ENCODE measurements at regions not wholly inside any gene's neighbourhood (a gene's known extent, or its start where the extent isn't known, plus 50 kb on each side); places are given as distances from the start of the nearest gene placed in this dataset.
A peak's percentile ranks its signal among the peaks of the same experiment; 100 is the strongest.

DNA sequence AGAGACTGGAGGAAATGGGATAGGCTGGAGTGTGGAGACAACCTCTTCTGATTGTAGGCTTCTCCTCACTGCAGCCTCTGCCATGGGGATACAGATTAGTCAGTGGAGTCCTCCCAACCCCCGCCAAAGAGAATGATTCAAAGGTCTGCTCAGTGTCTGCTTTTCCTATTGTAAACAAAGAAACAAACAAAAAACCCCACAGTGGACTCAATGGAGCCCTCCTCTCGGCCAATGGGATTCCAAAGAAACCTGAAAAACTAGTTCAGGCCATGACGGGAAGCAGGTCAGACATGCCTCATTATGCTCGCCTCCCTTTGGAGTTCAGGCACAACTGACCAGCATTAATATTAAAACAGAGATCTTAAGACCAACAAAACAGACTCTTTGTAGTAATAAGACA lies 85.8 kb downstream of the SEC61B start:
- no peak for DNase-seq

DNA sequence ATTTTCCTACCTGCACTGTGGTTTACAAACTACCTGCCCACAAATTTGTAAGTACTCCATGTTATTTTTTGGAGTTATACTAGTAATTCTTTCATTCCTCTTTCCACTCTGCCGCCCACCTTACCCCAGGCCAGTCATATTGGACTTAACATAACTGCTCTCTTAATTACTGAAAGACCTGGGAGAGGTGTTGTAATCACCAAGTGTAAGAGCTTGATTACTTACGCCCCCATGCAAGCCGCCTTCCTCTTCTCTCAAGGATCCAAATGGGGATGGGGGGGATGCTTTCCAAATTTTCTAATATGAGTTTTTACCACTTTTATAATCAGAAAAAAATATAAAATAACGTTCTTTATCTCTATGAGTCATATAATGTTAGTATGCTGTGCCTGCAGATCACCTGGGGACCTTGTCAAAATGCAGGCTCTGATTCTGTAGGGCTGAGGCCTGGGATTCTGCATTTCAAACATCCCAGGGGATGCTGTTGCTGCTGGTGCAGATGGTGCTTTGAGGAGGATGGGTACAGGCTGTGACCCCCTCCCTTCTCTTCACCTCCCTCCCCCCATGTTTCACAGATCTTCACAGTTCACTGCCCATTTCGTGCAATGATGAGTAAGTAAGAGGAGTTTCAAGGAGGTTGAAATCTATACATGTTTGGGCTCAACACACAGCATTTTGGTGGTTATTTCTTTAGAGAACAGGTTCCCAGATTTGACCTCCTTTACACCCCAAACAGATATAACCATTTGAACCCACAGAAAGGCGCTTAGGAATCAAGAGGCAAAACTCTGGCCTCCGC lies 87.3 kb downstream of the SEC61B start:
- Histone ChIP-seq H3K4me1 (no peaks in the 10 kb centered on the region), H3K9me3 (replicated peaks) (no peaks in the 10 kb centered on the region), H3K27ac (no peak overlapping the region), H3K4me3 (no peak overlapping the region), H3K36me3 (no peaks in the 10 kb centered on the region), H3K27me3 (no peaks in the 10 kb centered on the region)
- no peak for DNase-seq

More for the DNA sequence above, 85.8 kb downstream of the SEC61B start:
- no peaks in the 10 kb centered on the region for H3K27me3 ChIP-seq
- H3K36me3 ChIP-seq: no peaks in the 10 kb centered on the region
- no peak overlapping the region for H3K27ac ChIP-seq
- H3K9me3 ChIP-seq (replicated peaks): no peaks in the 10 kb centered on the region
- no peak overlapping the region for H3K4me3 ChIP-seq
- no peaks in the 10 kb centered on the region for H3K4me1 ChIP-seq

DNA sequence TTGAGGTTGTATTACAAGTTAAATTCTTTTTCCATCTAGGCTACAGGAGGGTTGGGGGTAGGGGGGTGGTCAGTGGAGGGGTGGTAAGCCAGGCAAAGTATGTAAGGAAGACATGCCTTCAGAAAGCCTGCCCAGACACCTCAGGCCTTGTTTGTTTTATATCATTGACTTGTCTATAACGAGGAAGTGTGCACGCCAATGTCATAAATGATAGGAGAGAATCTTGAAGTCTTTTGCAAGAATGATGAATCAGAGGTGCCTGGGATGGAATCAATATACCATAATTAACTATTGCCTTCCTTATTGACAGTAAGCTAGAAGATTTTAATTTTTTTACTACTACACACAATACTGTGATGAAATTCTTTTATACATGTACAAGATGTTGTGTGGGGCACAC lies 90.7 kb downstream of the SEC61B start:
- Histone ChIP-seq H3K36me3 (no peaks in the 10 kb centered on the region), H3K27ac (no peak overlapping the region), H3K4me1 (no peaks in the 10 kb centered on the region), H3K9me3 (replicated peaks) (no peaks in the 10 kb centered on the region), H3K4me3 (no peak overlapping the region), H3K27me3 (peaks cover 4% of the 10 kb centered on the region; the same call in 1 of the 2 replicates)
- no peak for DNase-seq

DNA sequence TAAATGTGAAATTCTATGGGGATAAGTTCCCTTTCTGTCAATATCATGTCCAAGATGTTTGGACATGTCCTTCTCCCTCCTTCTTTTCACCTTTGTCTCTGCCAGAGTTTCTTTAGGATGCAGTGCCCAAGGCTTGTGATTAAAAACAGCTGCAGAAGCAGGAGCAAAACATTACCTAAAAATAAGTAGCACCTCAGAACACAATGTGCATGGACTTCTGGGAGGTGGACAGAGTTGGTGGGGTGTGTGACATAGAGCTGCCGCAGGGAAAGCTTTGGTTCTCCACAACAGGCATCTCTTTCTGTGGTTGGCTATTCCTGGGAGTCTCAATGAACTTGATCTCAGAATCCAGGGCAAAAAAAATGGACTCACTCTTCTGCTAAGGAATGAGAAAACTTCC lies 97.0 kb downstream of the SEC61B start:
- Histone ChIP-seq H3K4me1 (no peaks in the 10 kb centered on the region), H3K36me3 (no peaks in the 10 kb centered on the region), H3K9me3 (replicated peaks) (no peaks in the 10 kb centered on the region), H3K27me3 (peaks cover 8% of the 10 kb centered on the region), H3K27ac (no peak overlapping the region), H3K4me3 (no peak overlapping the region)
- DNase-seq: no peak

DNA sequence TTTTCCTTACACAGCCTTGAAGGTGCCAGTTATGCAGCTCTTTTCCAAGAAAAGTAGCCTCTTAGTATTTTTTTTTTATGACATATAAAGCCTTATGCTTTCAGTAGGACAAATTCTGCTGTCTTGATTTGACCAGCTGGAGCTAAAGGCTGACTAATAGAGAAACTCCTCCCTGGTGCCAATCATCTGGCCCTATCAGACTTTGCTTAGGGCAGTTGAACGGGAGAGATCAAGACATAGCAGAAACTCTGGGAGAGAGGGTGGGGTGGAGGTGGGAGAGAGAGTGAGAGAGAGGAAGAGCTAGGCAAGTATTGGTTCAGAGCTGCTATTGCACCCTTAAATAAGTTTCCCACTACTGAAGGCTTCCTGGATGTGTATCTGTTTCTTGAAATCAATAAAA lies 100.2 kb downstream of the SEC61B start:
- Histone ChIP-seq H3K4me1 (no peaks in the 10 kb centered on the region), H3K27ac (no peak overlapping the region), H3K4me3 (no peak overlapping the region), H3K9me3 (replicated peaks) (no peaks in the 10 kb centered on the region), H3K27me3 (peaks cover 4% of the 10 kb centered on the region), H3K36me3 (no peaks in the 10 kb centered on the region)
- no peak for DNase-seq

DNA sequence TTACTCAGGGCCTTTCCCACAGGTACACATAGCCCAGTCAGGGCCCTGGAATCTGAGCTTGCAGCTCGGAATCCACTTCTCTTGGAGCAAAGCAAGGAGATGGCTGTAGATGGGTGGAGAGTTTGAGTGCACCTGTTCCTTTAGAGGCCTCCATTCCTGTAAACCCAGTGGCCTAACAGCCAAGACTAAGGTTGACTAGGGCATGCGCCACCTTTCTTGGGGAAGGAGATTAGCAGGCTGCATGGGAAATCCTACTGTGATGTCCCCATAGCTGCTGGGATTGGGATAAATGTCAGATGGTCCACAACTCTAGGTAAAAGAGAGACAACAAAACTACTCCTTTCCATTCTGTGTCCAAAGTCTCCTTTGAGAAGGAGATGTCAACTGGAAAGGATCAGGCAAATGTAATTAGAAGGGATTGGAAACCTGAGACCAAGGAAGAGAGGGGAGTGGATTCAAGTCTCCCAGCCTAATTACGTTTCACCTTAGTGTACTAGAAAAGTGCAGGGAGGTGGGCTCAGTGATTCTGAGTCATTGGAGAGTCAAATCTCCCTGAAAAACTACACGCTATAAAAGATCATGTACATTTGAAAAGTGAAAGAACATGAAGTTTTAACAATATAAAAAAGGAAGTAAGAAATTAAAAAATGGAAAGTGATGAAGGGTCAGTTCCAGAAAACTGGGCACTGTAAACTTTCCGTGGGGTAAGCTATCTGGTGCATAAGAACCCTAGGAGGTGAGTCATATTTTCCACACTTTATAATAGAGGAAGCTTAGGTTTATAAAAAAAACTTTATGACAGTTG lies 104.2 kb downstream of the SEC61B start:
- no peak for DNase-seq
- no peak overlapping the region for H3K27ac ChIP-seq
- H3K36me3 ChIP-seq: no peaks in the 10 kb centered on the region
- no peaks in the 10 kb centered on the region for H3K9me3 ChIP-seq (replicated peaks)
- H3K4me3 ChIP-seq: no peak overlapping the region
- H3K4me1 ChIP-seq: no peaks in the 10 kb centered on the region
- H3K27me3 ChIP-seq: no peaks in the 10 kb centered on the region

DNA sequence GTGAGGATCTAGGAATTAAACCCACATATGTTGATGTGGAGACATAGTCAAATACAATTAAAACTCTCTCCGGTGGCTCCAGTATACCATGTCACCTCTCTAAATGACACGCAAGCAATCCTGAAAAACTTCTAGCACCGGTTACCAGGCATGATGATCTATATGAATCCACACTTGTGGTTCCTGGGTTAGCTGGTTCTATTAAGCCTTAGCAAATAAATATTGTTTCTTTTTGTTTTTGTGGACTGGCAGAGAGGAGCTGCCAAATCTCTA lies 104.8 kb downstream of the SEC61B start:
- Histone ChIP-seq H3K9me3 (replicated peaks) (no peaks in the 10 kb centered on the region), H3K27ac (no peak overlapping the region), H3K4me3 (no peak overlapping the region), H3K27me3 (no peaks in the 10 kb centered on the region), H3K4me1 (no peaks in the 10 kb centered on the region), H3K36me3 (no peaks in the 10 kb centered on the region)
- DNase-seq: no peak

DNA sequence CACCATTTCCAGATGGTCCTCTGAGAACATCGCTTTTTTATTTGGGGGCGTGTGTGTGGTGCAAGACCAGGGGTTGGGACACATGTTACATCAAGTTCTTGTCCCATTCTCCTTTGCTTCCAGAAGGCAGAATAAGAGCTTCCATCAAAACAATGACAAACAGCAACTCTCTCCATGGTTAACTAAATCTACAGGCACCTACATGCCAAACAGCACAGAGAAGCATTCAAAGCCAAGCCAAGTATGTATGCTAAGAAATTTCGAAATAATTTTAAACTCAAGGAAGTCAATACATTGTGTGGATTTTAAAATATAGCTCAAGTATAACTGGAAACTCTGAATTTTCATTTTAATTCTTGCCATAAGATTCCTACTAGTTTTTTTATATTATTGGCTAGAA lies 105.6 kb downstream of the SEC61B start:
- Histone ChIP-seq H3K27me3 (no peaks in the 10 kb centered on the region), H3K4me3 (no peak overlapping the region), H3K27ac (no peak overlapping the region), H3K4me1 (no peaks in the 10 kb centered on the region), H3K9me3 (replicated peaks) (no peaks in the 10 kb centered on the region), H3K36me3 (no peaks in the 10 kb centered on the region)
- DNase-seq: no peak

DNA sequence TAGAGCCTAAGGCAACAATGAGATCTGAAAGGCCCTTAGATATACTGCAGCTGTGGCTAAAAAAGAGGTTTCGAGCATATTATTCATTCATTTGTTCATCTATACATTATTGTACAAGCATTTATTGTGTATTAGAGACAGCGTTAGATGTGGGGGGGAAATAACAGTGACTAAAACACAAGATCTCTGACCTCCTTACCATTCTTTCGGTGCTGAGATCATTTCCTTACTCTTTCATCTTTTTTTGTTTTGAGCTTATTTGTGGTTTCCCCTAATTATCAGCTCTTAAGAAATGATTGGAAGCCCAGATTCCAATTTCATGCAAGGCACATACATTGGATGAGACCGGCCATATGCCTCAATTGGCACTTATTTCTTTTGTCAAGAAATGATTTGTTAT lies 113.2 kb downstream of the SEC61B start:
- H3K27me3 ChIP-seq: no peaks in the 10 kb centered on the region
- no peaks in the 10 kb centered on the region for H3K36me3 ChIP-seq
- no peak overlapping the region for H3K4me3 ChIP-seq
- no peaks in the 10 kb centered on the region for H3K9me3 ChIP-seq (replicated peaks)
- H3K4me1 ChIP-seq: peaks cover 5% of the 10 kb centered on the region; the same call in 1 of the 2 replicates
- no peak overlapping the region for H3K27ac ChIP-seq
- no peak for DNase-seq

DNA sequence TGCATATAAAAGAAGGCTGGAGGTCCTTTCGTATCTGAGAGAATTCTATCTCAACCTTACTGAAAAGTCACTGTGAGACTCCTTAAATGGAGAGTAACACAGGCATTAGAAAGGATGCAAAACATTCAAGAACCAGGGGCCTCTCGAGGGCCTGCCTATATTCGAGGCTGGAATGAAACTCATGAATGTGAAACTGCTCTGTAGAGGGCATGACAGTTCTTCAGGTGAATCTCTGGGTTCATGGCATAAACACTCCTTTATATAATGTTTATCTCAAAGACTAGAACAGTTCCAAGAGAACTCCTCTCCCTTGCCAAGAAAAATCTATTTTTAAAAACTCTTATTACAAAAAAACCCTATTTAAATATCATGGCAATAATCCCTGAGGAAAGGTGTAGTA lies 113.9 kb downstream of the SEC61B start:
- Histone ChIP-seq H3K4me3 (no peak overlapping the region), H3K27me3 (no peaks in the 10 kb centered on the region), H3K36me3 (no peaks in the 10 kb centered on the region), H3K27ac (no peak overlapping the region), H3K9me3 (replicated peaks) (no peaks in the 10 kb centered on the region), H3K4me1 (peaks cover 5% of the 10 kb centered on the region; the same call in 1 of the 2 replicates)
- no peak for DNase-seq

DNA sequence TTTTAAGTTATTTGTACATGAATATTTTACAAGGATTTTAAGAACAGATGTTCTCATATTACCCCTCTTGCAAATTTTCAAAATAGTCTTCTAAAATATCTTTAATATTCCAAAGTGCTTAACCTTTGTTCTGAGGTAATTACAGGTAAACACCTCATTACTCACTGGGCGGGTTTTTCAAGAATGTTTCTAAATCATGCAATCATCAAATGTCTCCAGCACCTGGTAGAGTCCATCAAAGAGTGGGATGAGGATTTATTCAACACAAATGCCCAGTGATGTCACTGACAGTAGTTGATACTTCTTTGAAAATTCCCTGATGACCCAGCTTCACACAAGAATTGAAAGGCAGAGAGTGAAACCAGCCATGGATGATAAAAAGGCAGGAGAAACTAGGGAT lies 114.4 kb downstream of the SEC61B start:
- no peaks in the 10 kb centered on the region for H3K27me3 ChIP-seq
- no peaks in the 10 kb centered on the region for H3K9me3 ChIP-seq (replicated peaks)
- peak in 1 of 2 experiments; percentile 32 for DNase-seq
- H3K4me3 ChIP-seq: no peak overlapping the region
- no peaks in the 10 kb centered on the region for H3K36me3 ChIP-seq
- H3K4me1 ChIP-seq: peaks cover 5% of the 10 kb centered on the region; the same call in 1 of the 2 replicates
- H3K27ac ChIP-seq: no peak overlapping the region

DNA sequence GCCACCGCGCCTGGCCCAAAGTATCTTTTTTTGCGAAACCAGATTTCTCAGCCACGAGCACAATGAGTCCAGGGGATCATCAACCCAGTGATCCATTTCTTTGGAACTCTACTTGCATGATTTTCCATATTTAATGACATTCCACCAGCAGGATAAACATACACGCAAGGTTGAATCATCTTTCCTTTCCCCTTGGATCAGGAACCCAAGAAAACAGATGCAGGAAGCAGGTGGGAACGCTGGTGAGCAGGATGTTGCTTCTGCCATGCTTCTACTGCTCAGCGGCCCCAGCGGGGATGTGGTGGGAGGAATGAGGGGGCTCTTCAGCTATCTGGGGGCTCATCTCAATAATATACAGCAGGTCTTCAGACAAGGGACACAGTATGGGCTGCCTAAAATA lies 118.2 kb downstream of the SEC61B start:
- no peak overlapping the region for H3K27ac ChIP-seq
- no peak for DNase-seq

DNA sequence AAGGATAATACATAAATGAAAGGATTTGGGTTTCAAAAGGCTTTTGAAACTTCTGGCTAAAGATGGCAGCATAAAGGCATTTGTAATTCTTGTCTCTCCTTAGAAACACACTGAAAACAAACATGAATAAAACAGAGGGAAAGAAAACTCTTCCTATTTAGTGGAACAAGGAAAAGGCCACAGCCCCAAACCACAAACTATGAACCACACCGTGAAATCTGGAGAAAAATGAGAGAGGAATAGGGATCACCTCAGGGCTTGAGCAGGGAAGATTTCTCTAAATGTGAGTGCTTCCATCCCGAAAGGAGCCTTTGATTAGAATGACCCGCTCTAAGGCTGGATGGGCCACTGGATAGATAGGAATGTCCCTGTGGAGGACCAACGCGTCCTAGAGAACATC lies 119.6 kb downstream of the SEC61B start:
- Histone ChIP-seq H3K36me3 (no peaks in the 10 kb centered on the region), H3K27me3 (peaks cover 5% of the 10 kb centered on the region; the same call in 1 of the 2 replicates), H3K4me3 (no peak overlapping the region), H3K4me1 (no peaks in the 10 kb centered on the region; the same call in 1 of the 2 replicates), H3K9me3 (replicated peaks) (no peaks in the 10 kb centered on the region), H3K27ac (no peak overlapping the region)
- DNase-seq: no peak

More for the DNA sequence above, 118.2 kb downstream of the SEC61B start:
- no peaks in the 10 kb centered on the region for H3K9me3 ChIP-seq (replicated peaks)
- H3K27me3 ChIP-seq: peaks cover 5% of the 10 kb centered on the region; the same call in 1 of the 2 replicates
- H3K4me3 ChIP-seq: no peak overlapping the region
- peaks cover 5% of the 10 kb centered on the region; the same call in 1 of the 2 replicates for H3K4me1 ChIP-seq
- no peaks in the 10 kb centered on the region for H3K36me3 ChIP-seq

DNA sequence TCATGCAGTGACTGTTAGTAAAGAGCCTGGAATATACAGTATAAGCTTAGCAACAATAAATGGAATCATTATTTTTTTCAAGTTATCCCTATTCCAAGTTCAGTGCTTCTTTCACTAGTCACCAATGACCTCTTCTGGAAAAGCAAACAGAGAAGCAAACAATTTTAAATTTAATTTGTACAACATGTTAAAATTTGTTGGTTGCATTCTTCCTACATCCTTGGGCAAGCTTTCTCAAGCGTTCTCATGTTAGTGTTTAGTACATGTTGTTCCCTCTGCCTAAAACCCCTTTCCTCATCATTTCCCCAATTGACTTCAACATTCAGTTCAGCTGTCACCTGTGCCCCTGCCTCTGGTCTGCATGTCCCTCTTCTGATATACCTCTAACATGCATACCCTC lies 123.4 kb downstream of the SEC61B start:
- Histone ChIP-seq H3K27ac (no peak overlapping the region), H3K36me3 (no peaks in the 10 kb centered on the region), H3K27me3 (peaks cover 5% of the 10 kb centered on the region; the same call in 1 of the 2 replicates), H3K9me3 (replicated peaks) (no peaks in the 10 kb centered on the region), H3K4me1 (no peaks in the 10 kb centered on the region), H3K4me3 (no peak overlapping the region)
- no peak for DNase-seq

DNA sequence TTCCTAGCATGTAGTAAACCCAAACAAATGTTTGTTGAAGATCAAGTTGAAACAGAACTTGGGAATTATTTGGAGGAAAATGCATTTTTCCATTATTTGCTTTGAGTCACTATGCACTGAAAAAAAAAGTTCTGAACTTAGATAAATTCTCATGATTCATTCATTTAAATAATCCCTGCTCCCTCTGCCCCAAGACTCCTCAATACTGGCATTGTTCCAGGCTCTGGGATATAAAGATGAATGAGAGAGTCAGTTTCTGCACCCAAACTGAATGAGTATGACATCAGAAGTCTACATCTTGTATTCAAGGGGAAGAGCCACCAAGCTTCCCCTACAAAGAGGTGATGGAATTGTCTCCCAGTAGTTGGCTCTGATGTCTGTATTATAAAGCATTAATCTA lies 123.9 kb downstream of the SEC61B start:
- no peaks in the 10 kb centered on the region for H3K4me1 ChIP-seq

More for the DNA sequence above, 123.9 kb downstream of the SEC61B start:
- Histone ChIP-seq H3K27ac (no peak overlapping the region), H3K27me3 (peaks cover 5% of the 10 kb centered on the region; the same call in 1 of the 2 replicates), H3K4me3 (no peak overlapping the region), H3K9me3 (replicated peaks) (no peaks in the 10 kb centered on the region), H3K36me3 (no peaks in the 10 kb centered on the region)
- DNase-seq: no peak
